ENCODE measurements at regions not wholly inside any gene's neighbourhood (a gene's known extent, or its start where the extent isn't known, plus 50 kb on each side); places are given as distances from the start of the nearest gene placed in this dataset.

- no peak overlapping the region for H3K4me3 ChIP-seq (ENCODE audit: low read depth, low read length)
- no peak for DNase-seq (ENCODE audit: low read depth)
- in situ Hi-C loops (cut with HindIII; ENCODE audit: low sequenced_read_pairs) = no loop called here
- TF ChIP-seq CTCF (IDR thresholded peaks at IDR 0.05; ENCODE audit: low read depth, low read length, missing control alignments) = no peak
Measured at GRCh38 chr2:133952896-133953295, 301.0 kb upstream of the MGAT5 start.

GRCh38 chr2:133953524-133953923, 300.3 kb upstream of the MGAT5 start:
- TF ChIP-seq CTCF (IDR thresholded peaks at IDR 0.05; ENCODE audit: low read depth, low read length, missing control alignments) = no peak
- DNase-seq (ENCODE audit: low read depth) = no peak
- in situ Hi-C loops (cut with HindIII; ENCODE audit: low sequenced_read_pairs) = no loop called here
- H3K4me3 ChIP-seq (ENCODE audit: low read depth, low read length) = no peak overlapping the region

GRCh38 chr2:133954636-133955035, 299.2 kb upstream of the MGAT5 start:
- no peak overlapping the region for H3K4me3 ChIP-seq (ENCODE audit: low read depth, low read length)
- no peak for TF ChIP-seq CTCF (IDR thresholded peaks at IDR 0.05; ENCODE audit: low read depth, low read length, missing control alignments)
- DNase-seq (ENCODE audit: low read depth) = no peak
- in situ Hi-C loops (cut with HindIII; ENCODE audit: low sequenced_read_pairs) = no loop called here

GRCh38 chr2:133955169-133955568, 298.7 kb upstream of the MGAT5 start:
- in situ Hi-C loops (cut with HindIII; ENCODE audit: low sequenced_read_pairs) = no loop called here
- H3K4me3 ChIP-seq (ENCODE audit: low read depth, low read length) = no peak overlapping the region
- TF ChIP-seq CTCF (IDR thresholded peaks at IDR 0.05; ENCODE audit: low read depth, low read length, missing control alignments) = no peak
- DNase-seq (ENCODE audit: low read depth) = no peak

- no peak overlapping the region for H3K4me3 ChIP-seq (ENCODE audit: low read depth, low read length)
- no peak for DNase-seq (ENCODE audit: low read depth)
- no peak for TF ChIP-seq CTCF (IDR thresholded peaks at IDR 0.05; ENCODE audit: low read depth, low read length, missing control alignments)
- in situ Hi-C loops (cut with HindIII; ENCODE audit: low sequenced_read_pairs) = no loop called here
Measured at GRCh38 chr2:133956434-133956935, 297.4 kb upstream of the MGAT5 start.

GRCh38 chr2:133957724-133958480, 296.0 kb upstream of the MGAT5 start:
- no peak for DNase-seq (ENCODE audit: low read depth)
- H3K4me3 ChIP-seq (ENCODE audit: low read depth, low read length) = no peak overlapping the region
- no peak for TF ChIP-seq CTCF (IDR thresholded peaks at IDR 0.05; ENCODE audit: low read depth, low read length, missing control alignments)
- in situ Hi-C loops (cut with HindIII; ENCODE audit: low sequenced_read_pairs) = no loop called here

Data from astrocyte of the cerebellum (primary cell).